HCT116 (cell line): ENCODE measurements at regions not wholly inside any gene's neighbourhood (a gene's known extent, or its start where the extent isn't known, plus 50 kb on each side); places are given as distances from the start of the nearest gene placed in this dataset.

ENCODE experiments used
- CBX3 ChIP-seq: IDR thresholded peaks from 2 replicates; pipeline ENCODE4 v1.6.1; 2012; ENCODE audit warnings: low read depth
- CEBPB ChIP-seq: IDR thresholded peaks from 2 replicates; pipeline ENCODE4 v1.6.1; 2012; ENCODE audit warnings: low read depth
- ELF1 ChIP-seq: IDR thresholded peaks from 2 replicates; pipeline ENCODE4 v1.6.1; 2012; ENCODE audit warnings: low read depth, borderline replicate concordance
- EZH2 ChIP-seq: fragments of 200-600 bp; sonication (generic); IDR thresholded peaks from 2 replicates; pipeline ENCODE4 v1.6.1; 2017; ENCODE audit warnings: antibody characterized with exemption, mixed run types
- EZH2phosphoT487 ChIP-seq: fragments of 200-600 bp; IDR thresholded peaks from 2 replicates; pipeline ENCODE4 v1.6.1; 2018; ENCODE audit warnings: antibody characterized with exemption, borderline replicate concordance
- POLR2A ChIP-seq: IDR thresholded peaks from 2 replicates; pipeline ENCODE4 v1.7.0; 2011; ENCODE audit warnings: borderline replicate concordance; ENCODE audit not compliant: insufficient read depth, insufficient read length; ENCODE audit errors: extremely low read depth
- POLR2AphosphoS5 ChIP-seq: IDR thresholded peaks from 2 replicates; pipeline ENCODE4 v1.6.1; 2011; ENCODE audit warnings: mild to moderate bottlenecking, low read depth, low read length, moderate library complexity
- TF ChIP-seq, protein P1 (sequence below): IDR thresholded peaks from 2 replicates; pipeline ENCODE4 v1.6.1; 2012
- TF ChIP-seq, protein P2 (sequence below), 3 experiments: fragments of 200-600 bp in 1 of 3; sonication (generic) in 1 of 3; IDR thresholded peaks in 2 of 3; conservative IDR thresholded peaks in 1 of 3; 2 replicates each; pipeline ENCODE4 v1.5.1; 2012 to 2017; ENCODE audit warnings: low read depth in 2 of 3, low read length in 2 of 3, antibody characterized with exemption in 1 of 3, borderline replicate concordance in 1 of 3, control low read depth in 1 of 3, mild to moderate bottlenecking in 1 of 3, mixed read lengths in 1 of 3, mixed run types in 1 of 3, moderate library complexity in 1 of 3; ENCODE audit not compliant: insufficient read depth in 1 of 3

DNA sequence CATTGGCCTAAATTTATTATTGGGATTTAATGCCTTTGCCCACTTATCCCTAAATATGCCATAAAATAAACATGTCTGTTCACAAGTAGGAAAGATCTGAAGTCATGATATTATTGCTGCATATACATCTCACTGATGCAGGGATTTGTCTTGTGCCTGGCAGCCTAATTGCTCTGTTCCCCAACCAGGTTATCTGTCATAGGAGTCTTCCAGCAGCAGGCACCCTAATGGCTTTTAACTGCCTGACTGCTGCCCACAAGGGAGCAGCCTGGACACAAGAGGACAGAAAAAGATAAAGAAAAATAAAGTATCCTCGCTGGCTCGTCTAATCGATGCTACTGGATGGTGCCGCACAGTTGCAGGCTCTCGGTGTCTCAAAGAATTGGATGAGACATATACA lies 337.6 kb upstream of the FAR2 start:
- TF ChIP-seq, protein P1, sequence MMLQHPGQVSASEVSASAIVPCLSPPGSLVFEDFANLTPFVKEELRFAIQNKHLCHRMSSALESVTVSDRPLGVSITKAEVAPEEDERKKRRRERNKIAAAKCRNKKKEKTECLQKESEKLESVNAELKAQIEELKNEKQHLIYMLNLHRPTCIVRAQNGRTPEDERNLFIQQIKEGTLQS = no peak
- TF ChIP-seq ELF1 = no peak
- TF ChIP-seq, protein P2, sequence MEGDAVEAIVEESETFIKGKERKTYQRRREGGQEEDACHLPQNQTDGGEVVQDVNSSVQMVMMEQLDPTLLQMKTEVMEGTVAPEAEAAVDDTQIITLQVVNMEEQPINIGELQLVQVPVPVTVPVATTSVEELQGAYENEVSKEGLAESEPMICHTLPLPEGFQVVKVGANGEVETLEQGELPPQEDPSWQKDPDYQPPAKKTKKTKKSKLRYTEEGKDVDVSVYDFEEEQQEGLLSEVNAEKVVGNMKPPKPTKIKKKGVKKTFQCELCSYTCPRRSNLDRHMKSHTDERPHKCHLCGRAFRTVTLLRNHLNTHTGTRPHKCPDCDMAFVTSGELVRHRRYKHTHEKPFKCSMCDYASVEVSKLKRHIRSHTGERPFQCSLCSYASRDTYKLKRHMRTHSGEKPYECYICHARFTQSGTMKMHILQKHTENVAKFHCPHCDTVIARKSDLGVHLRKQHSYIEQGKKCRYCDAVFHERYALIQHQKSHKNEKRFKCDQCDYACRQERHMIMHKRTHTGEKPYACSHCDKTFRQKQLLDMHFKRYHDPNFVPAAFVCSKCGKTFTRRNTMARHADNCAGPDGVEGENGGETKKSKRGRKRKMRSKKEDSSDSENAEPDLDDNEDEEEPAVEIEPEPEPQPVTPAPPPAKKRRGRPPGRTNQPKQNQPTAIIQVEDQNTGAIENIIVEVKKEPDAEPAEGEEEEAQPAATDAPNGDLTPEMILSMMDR (IDR thresholded peaks at IDR 0.05 in 2 of 3, conservative IDR thresholded peaks at IDR 0.05 in 1 of 3; ENCODE audit: borderline replicate concordance in 1 of 3, insufficient read depth in 1 of 3, low read depth in 2 of 3, low read length in 2 of 3) = no peak
- TF ChIP-seq CEBPB = no peak
- no peak for TF ChIP-seq POLR2AphosphoS5
- TF ChIP-seq CBX3 = no peak
- no peak for TF ChIP-seq EZH2
- no peak for TF ChIP-seq POLR2A
- no peak for TF ChIP-seq EZH2phosphoT487
